Lower lobe of right lung (tissue), 2 donors: ENCODE measurements at regions not wholly inside any gene's neighbourhood (a gene's known extent, or its start where the extent isn't known, plus 50 kb on each side); places are given as distances from the start of the nearest gene placed in this dataset.
"Not testable (repeated sequence)": the region's sequence is repeated elsewhere in the genome, so short reads cannot be mapped to it uniquely, and the experiment has no call there.

Experiments
- ATAC-seq, 2 donors: fragments of 200-7000 bp; cut with Tn5 transposase; one replicate each; pipeline ENCODE4 v1.9.1; 2020 to 2022; ENCODE audit warnings: mild to moderate bottlenecking in 2 of 2, moderate library complexity in 2 of 2
- DNase-seq: peaks from one replicate; pipeline ENCODE4 v3.0.0-alpha.2; 2020
- H3K27ac ChIP-seq: fragments of 200-600 bp; one replicate; pipeline ENCODE4 v1.8.0; 2022
- H3K27me3 ChIP-seq: fragments of 200-600 bp; one replicate; pipeline ENCODE4 v1.8.0; 2022; ENCODE audit warnings: low read depth
- H3K36me3 ChIP-seq: fragments of 200-600 bp; one replicate; pipeline ENCODE4 v1.8.0; 2022; ENCODE audit warnings: mild to moderate bottlenecking
- H3K4me1 ChIP-seq: fragments of 200-600 bp; one replicate; pipeline ENCODE4 v1.8.0; 2022
- H3K4me3 ChIP-seq: fragments of 200-600 bp; one replicate; pipeline ENCODE4 v1.8.0; 2022; ENCODE audit warnings: mild to moderate bottlenecking
- H3K9me3 ChIP-seq: fragments of 200-600 bp; one replicate; pipeline ENCODE4 v1.8.0; 2022
- CTCF ChIP-seq: fragments of 200-600 bp; IDR thresholded peaks from one replicate; pipeline ENCODE4 v1.8.0; 2022; ENCODE audit warnings: antibody characterized with exemption, mild to moderate bottlenecking
- intact Hi-C: fragments of 100-400 bp; cut with DNase I; formaldehyde crosslinking; loops from one replicate; pipeline ENCODE4 v1.11.0; 2022
- donor health status: DM: no; HTN: yes; CAD: no; lungs with severe emphysema.

- ATAC-seq (no peak), DNase-seq (no peak)
- H3K36me3 ChIP-seq: no peaks in the 10 kb centered on the region
- no peak overlapping the region for H3K4me3 ChIP-seq
- TF ChIP-seq CTCF: no peak
- H3K27ac ChIP-seq: no peak overlapping the region
- peaks cover 2% of the 10 kb centered on the region for H3K9me3 ChIP-seq
- intact Hi-C loops: no loop called here
- H3K4me1 ChIP-seq: no peaks in the 10 kb centered on the region
- H3K27me3 ChIP-seq: no peaks in the 10 kb centered on the region
These were observed 1194.6 kb downstream of the NCAM2 start for GRCh38 chr21:22192766-22193165.

GRCh38 chr21:22194986-22195385 is 1196.8 kb downstream of the NCAM2 start:
- H3K36me3 ChIP-seq, DNase-seq, intact Hi-C loops, H3K4me1 ChIP-seq, H3K27ac ChIP-seq, H3K4me3 ChIP-seq, ATAC-seq, H3K9me3 ChIP-seq, H3K27me3 ChIP-seq: not testable (repeated sequence)

- H3K36me3 ChIP-seq: no peaks in the 10 kb centered on the region
- no peak for TF ChIP-seq CTCF
These were observed 1202.3 kb downstream of the NCAM2 start for GRCh38 chr21:22200378-22201092.

GRCh38 chr21:22201126-22201525 is 1202.9 kb downstream of the NCAM2 start:
- Histone ChIP-seq H3K9me3 (no peaks in the 10 kb centered on the region), H3K4me1 (no peaks in the 10 kb centered on the region), H3K4me3 (no peak overlapping the region), H3K27ac (no peak overlapping the region), H3K27me3 (no peaks in the 10 kb centered on the region), H3K36me3 (no peaks in the 10 kb centered on the region)
- no peak for DNase-seq
- no peak for ATAC-seq
- intact Hi-C loops: no loop called here
- no peak for TF ChIP-seq CTCF

More at GRCh38 chr21:22200378-22201092, 1202.3 kb downstream of the NCAM2 start:
- no peaks in the 10 kb centered on the region for H3K9me3 ChIP-seq
- H3K4me1 ChIP-seq: no peaks in the 10 kb centered on the region
- no peak overlapping the region for H3K4me3 ChIP-seq
- no peaks in the 10 kb centered on the region for H3K27me3 ChIP-seq
- intact Hi-C loops: no loop called here
- ATAC-seq (no peak), DNase-seq (no peak)
- no peak overlapping the region for H3K27ac ChIP-seq

GRCh38 chr21:22201669-22202068 is 1203.5 kb downstream of the NCAM2 start:
- intact Hi-C loops: no loop called here

More at GRCh38 chr21:22201669-22202068, 1203.5 kb downstream of the NCAM2 start:
- DNase-seq (no peak), ATAC-seq (no peak)
- no peak overlapping the region for H3K4me3 ChIP-seq
- no peak for TF ChIP-seq CTCF
- no peaks in the 10 kb centered on the region for H3K4me1 ChIP-seq
- H3K27me3 ChIP-seq: no peaks in the 10 kb centered on the region
- H3K9me3 ChIP-seq: no peaks in the 10 kb centered on the region
- H3K36me3 ChIP-seq: no peaks in the 10 kb centered on the region
- H3K27ac ChIP-seq: no peak overlapping the region
